ENCODE measurements at regions not wholly inside any gene's neighbourhood (a gene's known extent, or its start where the extent isn't known, plus 50 kb on each side); places are given as distances from the start of the nearest gene placed in this dataset.
A peak's percentile ranks its signal among the peaks of the same experiment; 100 is the strongest.
"Not testable (repeated sequence)": the region's sequence is repeated elsewhere in the genome, so short reads cannot be mapped to it uniquely, and the experiment has no call there.

GRCh38 chr16:31581065-31581464, 53.4 kb downstream of the AHSP start:
- not testable (repeated sequence) for DNase-seq (ENCODE audit: low read depth in 2 of 2)

- not testable (repeated sequence) for DNase-seq (ENCODE audit: low read depth in 2 of 2)
Observed at GRCh38 chr16:31601737-31602384, 74.2 kb downstream of the AHSP start.

GRCh38 chr16:31618130-31618529, 90.4 kb downstream of the AHSP start:
- no peak for DNase-seq (ENCODE audit: low read depth in 2 of 2)

- no peak for DNase-seq (ENCODE audit: low read depth in 2 of 2)
Observed at GRCh38 chr16:31636433-31636832, 108.7 kb downstream of the AHSP start.

GRCh38 chr16:31641279-31641678, 113.6 kb downstream of the AHSP start:
- DNase-seq (ENCODE audit: low read depth in 2 of 2), result no peak

GRCh38 chr16:31655674-31656073, 128.0 kb downstream of the AHSP start:
- DNase-seq (ENCODE audit: low read depth in 2 of 2), result not testable (repeated sequence)

GRCh38 chr16:31664683-31665482, 137.2 kb downstream of the AHSP start:
- no peak for DNase-seq (ENCODE audit: low read depth in 2 of 2)

GRCh38 chr16:31674686-31675085, 147.0 kb downstream of the AHSP start:
- no peak for DNase-seq (ENCODE audit: low read depth in 2 of 2)

- DNase-seq (ENCODE audit: low read depth in 2 of 2), result no peak
Observed at GRCh38 chr16:31676731-31677130, 149.0 kb downstream of the AHSP start.

GRCh38 chr16:31678649-31679325, 151.1 kb downstream of the AHSP start:
- no peak for DNase-seq (ENCODE audit: low read depth in 2 of 2)

GRCh38 chr16:31689331-31689730, 161.6 kb downstream of the AHSP start:
- DNase-seq (ENCODE audit: low read depth in 2 of 2), result not testable (repeated sequence)

- not testable (repeated sequence) for DNase-seq (ENCODE audit: low read depth in 2 of 2)
Observed at GRCh38 chr16:31692338-31692737, 164.6 kb downstream of the AHSP start.

- no peak for DNase-seq (ENCODE audit: low read depth in 2 of 2)
Observed at GRCh38 chr16:31693733-31694132, 166.0 kb downstream of the AHSP start.

- DNase-seq (ENCODE audit: low read depth in 2 of 2), result no peak
Observed at GRCh38 chr16:31694461-31694860, 166.8 kb downstream of the AHSP start.

- DNase-seq (ENCODE audit: low read depth in 2 of 2), result no peak
Observed at GRCh38 chr16:31695667-31696066, 168.0 kb downstream of the AHSP start.

GRCh38 chr16:31696968-31697743, 169.5 kb downstream of the AHSP start:
- no peak for DNase-seq (ENCODE audit: low read depth in 2 of 2)

- no peak for DNase-seq (ENCODE audit: low read depth in 2 of 2)
Observed at GRCh38 chr16:31697744-31698125, 170.0 kb downstream of the AHSP start.

GRCh38 chr16:31698901-31699300, 171.2 kb downstream of the AHSP start:
- no peak for DNase-seq (ENCODE audit: low read depth in 2 of 2)

- no peak for DNase-seq (ENCODE audit: low read depth in 2 of 2)
Observed at GRCh38 chr16:31699601-31700000, 171.9 kb downstream of the AHSP start.

GRCh38 chr16:31700200-31700529, 172.5 kb downstream of the AHSP start:
- DNase-seq (ENCODE audit: low read depth in 2 of 2), result no peak

- DNase-seq (ENCODE audit: low read depth in 2 of 2), result peak; percentile 73 to 81
Observed at GRCh38 chr16:31700530-31701388, 172.8 kb upstream of the ZNF267 start.

Measured in stimulated activated CD8-positive, alpha-beta memory T cell treated with anti-CD3 and anti-CD28 coated beads, Interleukin-15, amount 100 ng/mL, for 48 hours (primary cell).